GM19328 (cell line): ENCODE measurements at regions not wholly inside any gene's neighbourhood (a gene's known extent, or its start where the extent isn't known, plus 50 kb on each side); places are given as distances from the start of the nearest gene placed in this dataset.

Experiments used
- ATAC-seq: cut with Tn5 transposase; IDR thresholded peaks from one replicate; pipeline ENCODE4 v1.9.1; 2021; ENCODE audit warnings: mild to moderate bottlenecking, moderate library complexity; ENCODE audit not compliant: unreplicated experiment

DNA sequence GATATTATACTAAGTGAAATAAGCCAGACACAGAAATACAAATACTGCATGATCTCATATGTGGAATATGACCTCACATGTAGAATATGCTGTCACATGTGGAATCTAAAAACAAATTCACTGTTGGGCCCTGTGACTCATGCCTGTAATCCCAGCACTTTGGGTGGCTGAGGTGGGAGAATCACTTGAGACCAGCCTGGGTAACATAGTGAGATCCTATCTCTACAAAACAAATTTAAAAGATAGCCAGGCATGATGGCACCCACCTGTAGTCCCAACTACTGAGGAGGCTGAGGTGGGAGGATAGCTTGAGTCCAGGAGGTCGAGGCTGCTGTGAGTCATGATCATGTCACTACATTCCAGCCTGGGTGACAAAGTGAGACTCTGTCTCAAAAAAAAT lies 160.3 kb downstream of the PTEN start:
- no peak for ATAC-seq

DNA sequence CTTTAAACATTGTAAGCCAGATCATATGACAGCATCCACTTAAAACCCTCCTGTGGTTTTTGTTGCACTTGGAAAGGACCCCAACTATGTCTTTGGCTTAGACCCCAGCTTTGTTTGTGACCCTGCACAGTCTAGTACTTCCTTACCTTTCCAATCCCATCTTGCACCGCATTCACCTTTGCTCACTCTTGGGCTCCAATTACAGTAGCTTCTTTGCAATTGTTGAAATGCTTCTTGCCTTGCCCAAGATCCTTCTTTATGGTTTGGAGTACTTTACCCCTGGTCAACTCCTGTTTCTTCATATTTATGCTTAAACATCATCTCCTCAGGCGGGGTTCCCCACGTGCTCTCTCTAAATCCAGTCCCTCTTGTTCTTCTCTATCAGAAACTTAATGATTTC lies 162.6 kb downstream of the PTEN start:
- ATAC-seq, result no peak

- no peak for ATAC-seq
Observed at GRCh38 chr10:88027570-88027969, 164.1 kb downstream of the PTEN start.

DNA sequence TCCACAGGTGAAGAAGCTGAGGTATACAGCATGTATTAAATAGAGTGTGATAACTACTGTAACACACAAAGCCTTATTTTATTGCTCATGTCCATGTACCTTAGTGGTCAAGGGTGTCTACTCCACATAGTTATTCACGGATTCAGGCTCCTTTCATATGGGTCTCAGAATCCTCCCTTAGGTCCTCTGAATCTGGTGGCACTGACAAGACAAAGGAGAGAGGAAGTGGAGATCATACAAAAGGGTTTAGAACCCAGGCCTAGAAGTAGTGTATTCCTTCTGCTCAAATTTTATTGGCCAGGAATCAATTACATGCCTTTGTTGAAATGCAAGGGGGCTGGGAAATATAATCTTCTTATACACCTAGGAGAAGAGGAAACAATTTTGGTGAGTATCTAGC lies 164.6 kb downstream of the PTEN start:
- ATAC-seq, result no peak

- no peak for ATAC-seq
Observed at GRCh38 chr10:88028654-88029053, 165.2 kb downstream of the PTEN start.

DNA sequence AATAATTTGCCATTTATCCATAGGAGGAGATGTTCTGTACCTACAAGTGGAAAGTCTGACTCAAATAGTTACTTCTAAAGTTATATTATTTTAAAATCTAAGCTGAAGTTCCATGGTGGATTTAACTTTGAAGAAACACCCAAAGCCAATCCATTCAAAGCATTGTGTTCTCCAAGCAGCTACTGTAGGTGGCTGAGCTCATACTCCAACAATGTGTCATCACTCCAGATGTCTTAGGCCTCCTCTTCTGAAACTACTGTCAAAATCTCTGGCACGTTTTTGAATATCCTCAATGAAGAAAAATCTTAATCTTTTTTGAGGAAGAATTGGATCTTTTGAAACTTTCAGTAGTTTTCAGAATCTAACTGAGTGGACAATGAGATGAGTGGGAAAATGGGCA lies 169.1 kb downstream of the PTEN start:
- ATAC-seq, result no peak

DNA sequence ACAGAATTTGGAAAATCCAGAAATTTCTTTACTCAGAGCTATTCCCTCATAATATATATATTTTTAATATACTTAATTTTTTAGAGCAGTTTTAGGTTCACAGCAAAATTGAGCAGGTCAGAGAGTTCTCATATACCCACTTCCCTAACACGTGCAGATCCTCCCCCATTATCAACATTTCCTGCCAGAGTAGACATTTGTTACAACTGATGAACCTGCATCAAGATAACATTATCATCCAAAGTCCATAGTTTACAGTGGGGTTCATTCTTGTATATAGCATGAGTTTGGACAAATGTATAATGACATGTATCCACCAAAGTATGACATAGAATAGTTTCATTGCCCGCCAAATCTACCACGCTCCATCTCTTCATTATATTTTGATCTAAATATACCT lies 170.0 kb downstream of the PTEN start:
- ATAC-seq, result no peak

DNA sequence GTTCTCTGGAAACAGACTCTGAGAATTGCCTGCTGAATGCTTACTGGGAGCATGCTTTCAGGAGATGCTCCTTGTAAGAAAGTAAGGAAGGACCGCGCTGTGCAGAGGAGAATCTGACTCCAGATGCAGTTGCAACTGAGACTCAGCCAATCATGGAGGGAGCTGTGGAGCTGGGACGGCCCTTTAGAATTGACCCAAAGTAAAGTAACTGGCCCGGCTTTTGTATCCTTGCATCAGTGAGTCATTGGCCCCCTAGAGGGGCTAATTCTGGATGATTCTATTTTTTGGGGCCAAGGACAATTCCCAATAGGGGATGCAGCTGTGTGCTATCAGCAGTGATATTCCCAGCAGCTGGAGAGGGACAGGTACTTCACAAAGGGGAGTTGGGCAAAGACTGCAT lies 170.4 kb downstream of the PTEN start:
- no peak for ATAC-seq

GRCh38 chr10:88036126-88036525 lies 172.7 kb downstream of the PTEN start:
- ATAC-seq, result no peak

GRCh38 chr10:88037623-88038022 lies 174.2 kb downstream of the PTEN start:
- no peak for ATAC-seq

- ATAC-seq, result no peak
Observed at GRCh38 chr10:88038268-88038667, 174.8 kb downstream of the PTEN start.

DNA sequence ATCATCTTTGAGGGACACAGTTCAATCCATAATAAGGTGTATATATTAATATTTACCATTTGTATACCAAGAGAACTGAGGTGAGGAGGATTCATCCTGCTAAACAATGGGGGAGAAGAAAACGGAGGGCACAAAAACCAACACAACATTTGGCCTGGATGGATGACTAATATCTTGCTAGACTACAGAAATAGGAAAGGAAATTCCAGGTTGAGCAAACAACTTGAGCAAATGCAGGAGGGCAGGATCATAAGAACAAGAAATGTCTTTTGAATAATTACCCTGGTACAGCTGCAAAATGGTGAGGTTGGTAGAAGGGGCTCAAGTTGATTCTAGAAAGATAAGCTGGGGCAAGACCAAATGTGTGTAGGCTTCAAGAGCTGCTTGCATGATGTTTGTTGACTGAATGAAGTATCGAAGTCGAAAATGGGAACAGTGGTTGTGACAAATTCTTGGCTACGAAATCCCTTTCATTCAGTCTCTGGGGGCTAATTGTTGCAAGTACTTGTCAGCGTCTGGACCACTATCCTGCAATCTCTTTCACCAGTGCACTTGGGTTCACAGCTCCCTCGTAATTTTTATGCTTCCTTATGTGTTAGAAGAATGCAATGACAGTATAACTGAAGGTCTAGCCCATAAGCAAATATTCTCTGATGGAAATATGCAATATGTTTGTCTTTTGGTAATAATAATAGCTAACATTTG lies 176.2 kb downstream of the PTEN start:
- no peak for ATAC-seq

- no peak for ATAC-seq
Observed at GRCh38 chr10:88041243-88042159, 178.1 kb downstream of the PTEN start.

DNA sequence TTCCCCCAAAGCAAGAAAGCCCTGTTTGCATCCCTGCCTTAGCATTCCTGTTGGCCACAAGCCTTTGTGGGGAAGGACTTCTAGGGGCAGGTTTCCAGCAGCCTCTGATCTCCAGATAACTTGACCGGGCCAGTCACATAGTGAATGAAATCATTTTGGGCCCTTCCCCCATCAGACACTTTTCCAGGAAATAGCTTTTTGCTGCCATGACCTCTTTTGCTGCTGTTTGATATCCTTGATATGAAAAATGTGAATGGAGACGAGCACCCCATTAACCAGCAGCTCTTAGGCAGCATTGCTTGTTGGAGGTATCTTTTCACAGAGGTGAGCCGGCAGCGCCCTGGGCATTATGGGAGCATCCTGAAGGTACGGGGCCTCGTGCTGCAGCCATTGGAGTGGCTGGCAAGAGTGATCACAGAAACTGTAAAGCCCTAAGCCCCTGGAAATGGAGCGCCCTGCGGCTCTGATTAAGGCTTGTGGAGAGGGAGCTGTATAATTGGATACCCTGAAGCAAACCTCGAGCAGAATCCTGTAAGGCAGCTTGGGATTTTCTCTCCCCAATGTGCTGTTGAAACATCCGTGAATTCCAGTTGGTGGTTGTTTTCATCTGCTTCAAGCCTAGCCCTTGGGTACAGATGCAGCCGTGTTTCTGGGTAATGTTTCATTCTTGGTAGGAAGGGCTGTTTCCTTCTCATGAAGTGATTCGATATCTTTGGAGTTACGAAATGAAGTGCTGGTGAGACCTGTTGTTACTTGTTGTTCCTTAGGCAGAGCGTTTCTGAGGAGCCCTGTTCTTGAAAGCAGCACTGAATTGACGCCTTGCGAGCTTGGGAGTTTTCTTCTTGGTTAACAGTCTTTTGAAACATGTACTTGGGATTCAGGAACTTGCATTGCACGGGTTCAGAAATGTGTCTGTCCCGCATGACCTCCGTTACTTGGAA lies 179.0 kb downstream of the PTEN start:
- no peak for ATAC-seq

DNA sequence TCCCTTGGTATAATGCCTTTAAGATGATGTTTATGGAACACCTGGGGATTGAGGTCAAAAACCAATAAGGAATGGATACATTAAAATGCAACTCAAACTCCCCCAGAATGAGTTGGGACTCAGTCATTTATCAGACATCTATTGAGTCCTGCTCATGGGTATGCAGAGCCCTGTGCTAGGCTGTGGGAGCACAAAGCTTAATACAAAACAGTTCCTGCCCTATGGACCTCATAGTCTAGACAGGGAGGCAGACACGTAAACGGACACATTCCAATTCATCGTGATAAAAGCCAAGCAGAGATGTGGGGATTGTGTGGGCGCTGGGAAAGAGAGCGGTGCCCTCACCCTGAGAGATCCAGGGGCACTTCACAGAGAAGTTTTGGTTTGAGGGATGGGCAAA lies 181.7 kb downstream of the PTEN start:
- ATAC-seq, result no peak

- ATAC-seq, result no peak
Observed at GRCh38 chr10:88045656-88046415, 182.4 kb downstream of the PTEN start.

GRCh38 chr10:88047579-88047978 lies 184.2 kb downstream of the PTEN start:
- no peak for ATAC-seq

DNA sequence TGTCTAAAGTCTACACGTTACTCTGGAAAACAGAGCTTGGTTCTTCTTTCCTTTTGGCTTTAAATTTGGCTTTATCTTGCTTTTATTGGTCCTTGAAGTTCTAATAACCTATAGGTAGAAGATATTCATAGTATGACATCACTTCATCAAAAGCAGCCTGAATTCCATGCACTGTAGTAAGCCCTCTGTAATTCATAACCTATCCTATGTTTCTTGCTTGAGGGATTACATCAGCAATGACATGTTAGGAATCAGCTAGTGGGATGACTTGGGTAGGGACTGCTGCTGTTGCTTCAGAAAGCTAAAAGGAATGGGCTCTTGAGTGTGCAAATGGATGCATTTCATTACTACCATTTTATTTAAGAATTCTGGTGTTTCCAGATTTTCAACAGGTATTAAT lies 184.9 kb downstream of the PTEN start:
- no peak for ATAC-seq

DNA sequence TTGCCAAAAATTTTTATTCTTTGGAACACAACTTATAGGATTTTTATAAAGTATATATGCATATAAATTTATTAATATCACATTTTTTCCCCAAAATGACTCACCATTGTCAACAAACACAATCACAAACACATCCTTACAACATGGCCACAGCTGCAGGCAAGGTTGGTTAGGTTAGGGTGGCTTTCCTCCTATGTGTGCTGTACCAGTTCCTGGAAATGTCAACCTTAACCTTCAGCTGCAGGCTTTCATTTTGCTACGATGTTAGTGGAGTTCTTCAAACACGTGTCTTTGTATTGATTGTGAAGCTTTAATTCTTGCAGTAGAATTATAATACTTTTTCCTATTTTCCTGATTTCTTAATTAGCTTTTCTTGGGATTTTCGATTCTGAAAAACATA lies 185.8 kb downstream of the PTEN start:
- no peak for ATAC-seq

- ATAC-seq, result no peak
Observed at GRCh38 chr10:88057720-88058119, 194.3 kb downstream of the PTEN start.
